Thyroid gland (tissue), 4 donors: ENCODE measurements at regions not wholly inside any gene's neighbourhood (a gene's known extent, or its start where the extent isn't known, plus 50 kb on each side); places are given as distances from the start of the nearest gene placed in this dataset.

ENCODE experiments used
- POLR2A ChIP-seq, 2 donors: fragments of 450-650 bp; IDR thresholded peaks; one replicate each; pipeline ENCODE4 v1.6.1; 2017; ENCODE audit warnings: antibody characterized with exemption in 2 of 2, mild to moderate bottlenecking in 2 of 2, moderate library complexity in 1 of 2
- TF ChIP-seq, protein P1 (sequence below), 6 experiments: fragments of 200-600 bp in 3 of 6; fragments of 450-650 bp in 3 of 6; sonication (generic) in 3 of 6; IDR thresholded peaks; one replicate each; pipeline ENCODE4 v1.5.1; 2016 to 2019; ENCODE audit warnings: antibody characterized with exemption in 6 of 6, mild to moderate bottlenecking in 2 of 6, inconsistent platforms in 1 of 6, moderate library complexity in 1 of 6

DNA sequence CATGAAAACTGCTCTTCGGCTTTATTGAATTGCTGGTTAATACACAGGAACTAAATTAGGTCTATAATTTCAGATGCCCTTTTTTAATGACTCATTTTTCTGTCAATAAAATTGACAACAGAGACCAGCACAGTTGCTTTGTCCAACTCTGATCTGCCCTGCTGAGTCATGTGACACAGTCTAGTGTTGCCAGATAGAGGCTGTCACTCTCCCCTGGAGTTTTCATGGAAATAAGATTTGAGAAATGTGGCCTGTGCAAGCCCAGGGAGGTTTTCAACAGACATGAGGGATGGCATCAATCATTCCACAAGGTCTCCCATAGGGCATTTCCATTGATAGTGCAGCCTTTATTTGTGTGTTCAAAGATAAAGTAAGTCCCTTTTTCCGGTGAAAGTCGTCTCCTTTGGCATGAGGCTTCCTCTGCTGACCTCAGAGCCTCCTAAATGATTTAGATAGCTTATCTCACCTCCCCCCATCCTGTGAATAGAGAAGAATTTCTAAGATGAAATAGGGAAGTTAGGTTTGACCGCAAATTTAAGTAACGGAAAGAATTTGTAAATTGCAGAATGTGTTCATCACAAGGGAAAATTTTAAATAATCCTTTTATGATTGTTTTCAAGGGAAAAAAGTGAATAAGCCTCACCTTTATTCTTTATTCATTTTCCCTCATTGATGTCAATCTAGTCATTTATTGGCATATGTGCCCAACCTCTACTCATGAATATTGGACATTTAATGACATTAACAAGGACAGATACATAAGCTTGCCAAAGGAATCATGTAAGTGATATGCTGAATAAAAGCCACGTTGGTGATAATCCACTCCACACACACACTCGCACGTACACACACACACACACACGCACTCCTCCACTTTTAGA lies 277.7 kb downstream of the ADGB start:
- TF ChIP-seq, protein P1, sequence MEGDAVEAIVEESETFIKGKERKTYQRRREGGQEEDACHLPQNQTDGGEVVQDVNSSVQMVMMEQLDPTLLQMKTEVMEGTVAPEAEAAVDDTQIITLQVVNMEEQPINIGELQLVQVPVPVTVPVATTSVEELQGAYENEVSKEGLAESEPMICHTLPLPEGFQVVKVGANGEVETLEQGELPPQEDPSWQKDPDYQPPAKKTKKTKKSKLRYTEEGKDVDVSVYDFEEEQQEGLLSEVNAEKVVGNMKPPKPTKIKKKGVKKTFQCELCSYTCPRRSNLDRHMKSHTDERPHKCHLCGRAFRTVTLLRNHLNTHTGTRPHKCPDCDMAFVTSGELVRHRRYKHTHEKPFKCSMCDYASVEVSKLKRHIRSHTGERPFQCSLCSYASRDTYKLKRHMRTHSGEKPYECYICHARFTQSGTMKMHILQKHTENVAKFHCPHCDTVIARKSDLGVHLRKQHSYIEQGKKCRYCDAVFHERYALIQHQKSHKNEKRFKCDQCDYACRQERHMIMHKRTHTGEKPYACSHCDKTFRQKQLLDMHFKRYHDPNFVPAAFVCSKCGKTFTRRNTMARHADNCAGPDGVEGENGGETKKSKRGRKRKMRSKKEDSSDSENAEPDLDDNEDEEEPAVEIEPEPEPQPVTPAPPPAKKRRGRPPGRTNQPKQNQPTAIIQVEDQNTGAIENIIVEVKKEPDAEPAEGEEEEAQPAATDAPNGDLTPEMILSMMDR (IDR thresholded peaks at IDR 0.05) = no peak
- no peak for TF ChIP-seq POLR2A (IDR thresholded peaks at IDR 0.05)
